Astrocyte (in vitro differentiated cells and primary cell): ENCODE measurements at regions not wholly inside any gene's neighbourhood (a gene's known extent, or its start where the extent isn't known, plus 50 kb on each side); places are given as distances from the start of the nearest gene placed in this dataset.

Experiments used
- DNase-seq: peaks from one replicate; pipeline ENCODE4 v3.0.0-alpha.2; 2010; ENCODE audit warnings: low read depth
- FAIRE-seq: peaks from 2 replicates; lab custom pipeline; 2011; peaks lifted over from hg19 to GRCh38; lab: Jason Lieb, UNC
- H2AFZ ChIP-seq: 2 replicates; pipeline ENCODE4 v1.6.0; 2012; ENCODE audit warnings: low read depth, low read length, inconsistent platforms
- H3K27ac ChIP-seq: 2 replicates; pipeline ENCODE4 v1.5.1; 2011; ENCODE audit warnings: low read depth, low read length, inconsistent platforms
- H3K27me3 ChIP-seq: 2 replicates; pipeline ENCODE4 v1.6.0; 2011; ENCODE audit warnings: low read length, inconsistent platforms; ENCODE audit not compliant: insufficient read depth
- H3K36me3 ChIP-seq: 2 replicates; pipeline ENCODE4 v1.5.1; 2011; ENCODE audit warnings: low read length, inconsistent platforms; ENCODE audit not compliant: insufficient read depth
- H3K4me1 ChIP-seq: 2 replicates; pipeline ENCODE4 v1.5.1; 2011; ENCODE audit warnings: low read length, inconsistent platforms; ENCODE audit not compliant: insufficient read depth
- H3K4me2 ChIP-seq: 2 replicates; pipeline ENCODE4 v1.6.0; 2012; ENCODE audit warnings: low read length, inconsistent platforms
- H3K4me3 ChIP-seq: 2 replicates; pipeline ENCODE4 v1.5.1; 2011; ENCODE audit warnings: low read depth, mild to moderate bottlenecking, low read length, inconsistent platforms; ENCODE audit not compliant: insufficient read depth
- H3K79me2 ChIP-seq: 2 replicates; pipeline ENCODE4 v1.6.0; 2012; ENCODE audit warnings: mild to moderate bottlenecking, low read length, inconsistent platforms; ENCODE audit not compliant: insufficient read depth
- H3K9ac ChIP-seq: 2 replicates; pipeline ENCODE4 v1.6.0; 2012; ENCODE audit warnings: mild to moderate bottlenecking, low read length, inconsistent platforms
- H3K9me3 ChIP-seq: 2 replicates; pipeline ENCODE4 v1.5.1; 2012; ENCODE audit warnings: low read depth, mild to moderate bottlenecking, low read length, inconsistent platforms; ENCODE audit not compliant: insufficient read depth
- H4K20me1 ChIP-seq: 2 replicates; pipeline ENCODE4 v1.6.0; 2012; ENCODE audit warnings: low read length, inconsistent platforms; ENCODE audit not compliant: insufficient read depth
- H3K27ac Mint-ChIP-seq: one replicate; pipeline ENCODE4 v1.8.0; 2021; ENCODE audit warnings: mild to moderate bottlenecking, mixed read lengths; ENCODE audit not compliant: unreplicated experiment
- H3K27me3 Mint-ChIP-seq: one replicate; pipeline ENCODE4 v1.8.0; 2021; ENCODE audit warnings: low read depth, mixed read lengths; ENCODE audit not compliant: unreplicated experiment
- H3K36me3 Mint-ChIP-seq: one replicate; pipeline ENCODE4 v1.8.0; 2021; ENCODE audit warnings: low read depth, mixed read lengths; ENCODE audit not compliant: unreplicated experiment
- H3K4me1 Mint-ChIP-seq: one replicate; pipeline ENCODE4 v1.8.0; 2021; ENCODE audit warnings: low read depth, mixed read lengths; ENCODE audit not compliant: unreplicated experiment
- H3K4me3 Mint-ChIP-seq: one replicate; pipeline ENCODE4 v1.8.0; 2021; ENCODE audit warnings: mild to moderate bottlenecking, moderate library complexity, mixed read lengths; ENCODE audit not compliant: unreplicated experiment
- H3K9me3 Mint-ChIP-seq: one replicate; pipeline ENCODE4 v1.8.0; 2021; ENCODE audit warnings: mild to moderate bottlenecking, mixed read lengths; ENCODE audit not compliant: unreplicated experiment
- CTCF ChIP-seq: IDR thresholded peaks from 2 replicates; pipeline ENCODE4 v1.5.1; 2011; ENCODE audit warnings: low read depth, mild to moderate bottlenecking, inconsistent platforms, low read length, moderate library complexity; ENCODE audit not compliant: insufficient read depth
- EZH2 ChIP-seq: IDR thresholded peaks from 2 replicates; pipeline ENCODE4 v1.6.1; 2012; ENCODE audit warnings: mild to moderate bottlenecking, low read length, inconsistent platforms; ENCODE audit not compliant: insufficient read depth

- peaks cover 15% of the 10 kb centered on the region for H3K27me3 Mint-ChIP-seq
- no peak overlapping the region for H3K9ac ChIP-seq
- no peaks in the 10 kb centered on the region for H3K36me3 ChIP-seq
- no peak for TF ChIP-seq EZH2
- no peak for TF ChIP-seq CTCF
- H3K4me1 ChIP-seq = no peaks in the 10 kb centered on the region
- no peaks in the 10 kb centered on the region for H3K27me3 ChIP-seq
- H3K4me3 Mint-ChIP-seq = no peak overlapping the region
- no peak overlapping the region for H3K4me3 ChIP-seq
- H3K36me3 Mint-ChIP-seq = no peaks in the 10 kb centered on the region
- H3K79me2 ChIP-seq = no peaks in the 10 kb centered on the region
- H4K20me1 ChIP-seq = no peaks in the 10 kb centered on the region
- peaks cover 11% of the 10 kb centered on the region for H3K9me3 ChIP-seq
- no peak overlapping the region for H3K27ac Mint-ChIP-seq
- no peaks in the 10 kb centered on the region for H3K9me3 Mint-ChIP-seq
- no peak for DNase-seq
- peaks cover 2% of the 10 kb centered on the region for H3K4me1 Mint-ChIP-seq
- no peak overlapping the region for H3K27ac ChIP-seq
- no peak for FAIRE-seq
- no peak overlapping the region for H3K4me2 ChIP-seq
- H2AFZ ChIP-seq = no peak overlapping the region
Measured at GRCh38 chr10:2023687-2024086, 286.4 kb upstream of the ADARB2 start.

DNA sequence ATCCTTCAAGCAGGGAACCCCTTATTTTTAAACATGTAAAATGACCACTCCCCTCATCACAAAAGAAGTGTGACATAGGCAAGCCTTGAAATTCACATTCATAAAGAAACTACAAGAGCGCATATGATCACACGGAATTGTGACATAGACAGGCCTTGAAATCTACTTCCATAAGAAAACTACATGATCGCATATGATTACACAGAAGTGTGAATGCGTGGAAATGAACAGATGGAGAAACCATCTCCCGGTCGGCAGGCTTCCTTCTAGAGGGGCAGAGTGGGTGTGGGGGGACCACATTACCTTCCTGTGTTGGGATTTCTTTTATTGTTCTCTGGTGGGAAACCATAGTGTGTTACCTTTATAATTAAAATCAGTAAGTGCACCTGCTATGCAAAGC is 285.1 kb upstream of the ADARB2 start:
- no peak overlapping the region for H3K4me2 ChIP-seq
- peaks cover 15% of the 10 kb centered on the region for H3K27me3 Mint-ChIP-seq
- H3K79me2 ChIP-seq = no peaks in the 10 kb centered on the region
- TF ChIP-seq EZH2 (no peak), CTCF (no peak)
- H3K4me3 ChIP-seq = no peak overlapping the region
- no peaks in the 10 kb centered on the region for H3K4me1 ChIP-seq
- DNase-seq (no peak), FAIRE-seq (no peak)
- no peak overlapping the region for H2AFZ ChIP-seq
- no peaks in the 10 kb centered on the region for H4K20me1 ChIP-seq
- H3K36me3 ChIP-seq = no peaks in the 10 kb centered on the region
- H3K9me3 ChIP-seq = peaks cover 11% of the 10 kb centered on the region
- H3K36me3 Mint-ChIP-seq = no peaks in the 10 kb centered on the region
- no peak overlapping the region for H3K27ac ChIP-seq
- peaks cover 4% of the 10 kb centered on the region for H3K4me1 Mint-ChIP-seq
- H3K27me3 ChIP-seq = no peaks in the 10 kb centered on the region
- no peak overlapping the region for H3K27ac Mint-ChIP-seq
- no peaks in the 10 kb centered on the region for H3K9me3 Mint-ChIP-seq
- no peak overlapping the region for H3K9ac ChIP-seq
- no peak overlapping the region for H3K4me3 Mint-ChIP-seq

DNA sequence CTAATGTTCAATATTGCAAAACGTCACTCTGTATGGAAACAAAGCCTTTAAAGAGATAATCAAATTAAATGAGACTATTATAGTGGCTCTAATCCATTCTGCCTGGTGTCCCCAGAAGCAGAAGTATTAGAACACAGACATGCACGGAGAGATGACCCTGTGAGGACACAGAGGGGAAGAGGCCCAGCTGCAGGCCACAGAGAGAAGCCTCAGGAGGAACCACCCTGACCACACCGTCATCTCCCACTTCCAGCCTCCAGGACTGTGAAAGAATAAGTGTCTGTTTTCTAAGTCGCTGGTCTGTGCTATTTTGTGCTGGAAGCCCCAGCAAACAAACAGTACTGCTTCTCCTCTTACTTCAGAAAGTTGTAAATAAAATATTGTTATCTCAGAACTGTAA is 283.5 kb upstream of the ADARB2 start:
- Mint-ChIP-seq H3K27me3 (peaks cover 11% of the 10 kb centered on the region), H3K9me3 (no peaks in the 10 kb centered on the region), H3K27ac (no peak overlapping the region), H3K4me1 (peaks cover 4% of the 10 kb centered on the region), H3K36me3 (no peaks in the 10 kb centered on the region), H3K4me3 (no peak overlapping the region)
- H2AFZ ChIP-seq = no peak overlapping the region
- no peaks in the 10 kb centered on the region for H3K36me3 ChIP-seq
- no peak for DNase-seq
- H3K4me3 ChIP-seq = no peak overlapping the region
- TF ChIP-seq CTCF (no peak), EZH2 (no peak)
- no peak overlapping the region for H3K9ac ChIP-seq
- H3K9me3 ChIP-seq = peaks cover 11% of the 10 kb centered on the region
- H3K4me2 ChIP-seq = no peak overlapping the region
- FAIRE-seq = no peak
- H3K79me2 ChIP-seq = no peaks in the 10 kb centered on the region
- no peaks in the 10 kb centered on the region for H3K27me3 ChIP-seq
- no peaks in the 10 kb centered on the region for H4K20me1 ChIP-seq
- H3K27ac ChIP-seq = no peak overlapping the region
- no peaks in the 10 kb centered on the region for H3K4me1 ChIP-seq
